HEK293 (cell line): ENCODE measurements at regions not wholly inside any gene's neighbourhood (a gene's known extent, or its start where the extent isn't known, plus 50 kb on each side); places are given as distances from the start of the nearest gene placed in this dataset.

Source experiments
- CTCF ChIA-PET: fragments of 350-600 bp; formaldehyde crosslinking; extraction: SDS; loops from one replicate; lab custom pipeline; 2021; ENCODE audit warnings: antibody characterized with exemption; lab: Yijun Ruan, JAX
- POLR2A ChIA-PET: fragments of 300-600 bp; formaldehyde crosslinking; extraction: SDS; loops from one replicate; lab custom pipeline; 2020; ENCODE audit warnings: antibody characterized with exemption, inconsistent platforms; lab: Yijun Ruan, JAX
- H3K27ac ChIP-seq: fragments of 200-500 bp; sonication (Bioruptor generic); 2 replicates; pipeline ENCODE4 v1.5.1; 2014; ENCODE audit warnings: low read depth, low read length, control low read depth, inconsistent platforms; ENCODE audit errors: extremely low read depth
- H3K36me3 ChIP-seq, 2 experiments: fragments of 200-500 bp in 1 of 2; sonication (Bioruptor generic) in 1 of 2; 1 replicate in 1 of 2; 2 replicates in 1 of 2; pipeline ENCODE4 v1.5.1; 2014 to 2017; ENCODE audit warnings: inconsistent platforms in 2 of 2, low read length in 2 of 2; ENCODE audit not compliant: control insufficient read depth in 2 of 2, insufficient read depth in 1 of 2
- H3K4me1 ChIP-seq: fragments of 200-500 bp; sonication (Bioruptor generic); 2 replicates; pipeline ENCODE4 v1.5.1; 2014; ENCODE audit warnings: mild to moderate bottlenecking, low read length, inconsistent platforms; ENCODE audit not compliant: control insufficient read depth, insufficient read depth
- H3K4me3 ChIP-seq: 2 replicates; pipeline ENCODE4 v1.5.1; 2011; ENCODE audit warnings: low read depth, mild to moderate bottlenecking, control low read depth, low read length, moderate library complexity
- H3K9me3 ChIP-seq: fragments of 200-500 bp; sonication (Bioruptor generic); 2 replicates; pipeline ENCODE4 v1.5.1; 2014; ENCODE audit warnings: low read depth, low read length, inconsistent platforms; ENCODE audit not compliant: control insufficient read depth, insufficient read depth
- AEBP2 ChIP-seq: fragments of 450-650 bp; formaldehyde crosslinking; IDR thresholded peaks from 2 replicates; pipeline ENCODE4 v1.5.1; 2016; ENCODE audit warnings: missing biosample characterization, missing genetic modification characterization, borderline replicate concordance
- HOXC10 ChIP-seq: sonication (generic); formaldehyde crosslinking; IDR thresholded peaks from 2 replicates; pipeline ENCODE4 v1.8.1; 2023; ENCODE audit warnings: mild to moderate bottlenecking, missing genetic modification reagents
- IKZF3 ChIP-seq: fragments of 450-650 bp; IDR thresholded peaks from 2 replicates; pipeline ENCODE4 v1.5.0; 2018; ENCODE audit warnings: missing biosample characterization, mild to moderate bottlenecking, missing genetic modification characterization, moderate library complexity
- PRDM10 ChIP-seq: fragments of 450-650 bp; formaldehyde crosslinking; IDR thresholded peaks from 2 replicates; pipeline ENCODE4 v1.5.1; 2016; ENCODE audit warnings: missing biosample characterization, missing genetic modification characterization
- PRDM4 ChIP-seq: fragments of 450-650 bp; formaldehyde crosslinking; IDR thresholded peaks from 2 replicates; pipeline ENCODE4 v1.5.1; 2017; ENCODE audit warnings: missing biosample characterization, missing genetic modification characterization
- PRDM6 ChIP-seq: fragments of 450-650 bp; formaldehyde crosslinking; IDR thresholded peaks from 2 replicates; pipeline ENCODE4 v1.5.1; 2017; ENCODE audit warnings: missing biosample characterization, missing genetic modification characterization
- YY1 ChIP-seq: fragments of 450-650 bp; formaldehyde crosslinking; IDR thresholded peaks from 2 replicates; pipeline ENCODE4 v1.5.1; 2018; ENCODE audit warnings: missing biosample characterization, missing genetic modification characterization
- ZFP41 ChIP-seq: fragments of 450-650 bp; formaldehyde crosslinking; IDR thresholded peaks from 2 replicates; pipeline ENCODE4 v1.5.1; 2016; ENCODE audit warnings: missing biosample characterization, missing genetic modification characterization, borderline replicate concordance
- ZFP69B ChIP-seq: fragments of 450-650 bp; formaldehyde crosslinking; IDR thresholded peaks from 2 replicates; pipeline ENCODE4 v1.5.1; 2016; ENCODE audit warnings: missing biosample characterization, missing genetic modification characterization
- ZNF10 ChIP-seq: fragments of 450-650 bp; formaldehyde crosslinking; IDR thresholded peaks from 2 replicates; pipeline ENCODE4 v1.5.1; 2017; ENCODE audit warnings: missing biosample characterization, missing genetic modification characterization
- ZNF112 ChIP-seq: fragments of 450-650 bp; formaldehyde crosslinking; IDR thresholded peaks from 2 replicates; pipeline ENCODE4 v1.5.0; 2017; ENCODE audit warnings: missing biosample characterization, missing genetic modification characterization
- ZNF132 ChIP-seq: fragments of 450-650 bp; formaldehyde crosslinking; IDR thresholded peaks from 2 replicates; pipeline ENCODE4 v1.5.1; 2017; ENCODE audit warnings: missing biosample characterization, missing genetic modification characterization, borderline replicate concordance
- ZNF24 ChIP-seq: fragments of 450-650 bp; formaldehyde crosslinking; IDR thresholded peaks from 2 replicates; pipeline ENCODE4 v1.5.1; 2016; ENCODE audit warnings: missing biosample characterization, missing genetic modification characterization
- ZNF26 ChIP-seq: fragments of 450-650 bp; formaldehyde crosslinking; IDR thresholded peaks from 2 replicates; pipeline ENCODE4 v1.5.1; 2016; ENCODE audit warnings: missing biosample characterization, missing genetic modification characterization
- ZNF324 ChIP-seq: fragments of 450-650 bp; formaldehyde crosslinking; IDR thresholded peaks from 2 replicates; pipeline ENCODE4 v1.5.1; 2016; ENCODE audit warnings: missing biosample characterization, missing genetic modification characterization
- ZNF341 ChIP-seq: fragments of 450-650 bp; formaldehyde crosslinking; IDR thresholded peaks from 2 replicates; pipeline ENCODE4; 2016; ENCODE audit warnings: low read depth, missing biosample characterization, missing genetic modification characterization
- ZNF548 ChIP-seq: fragments of 450-650 bp; formaldehyde crosslinking; IDR thresholded peaks from 2 replicates; pipeline ENCODE4 v1.5.1; 2016; ENCODE audit warnings: missing biosample characterization, missing genetic modification characterization
- ZNF549 ChIP-seq: fragments of 450-650 bp; IDR thresholded peaks from 2 replicates; pipeline ENCODE4 v1.5.1; 2018; ENCODE audit warnings: missing biosample characterization, missing genetic modification characterization, mild to moderate bottlenecking, inconsistent platforms, moderate library complexity
- ZNF610 ChIP-seq: fragments of 450-650 bp; formaldehyde crosslinking; IDR thresholded peaks from 2 replicates; pipeline ENCODE4 v1.5.1; 2016; ENCODE audit warnings: missing biosample characterization, missing genetic modification characterization, borderline replicate concordance
- ZNF621 ChIP-seq: fragments of 450-650 bp; formaldehyde crosslinking; IDR thresholded peaks from 2 replicates; pipeline ENCODE4 v1.5.1; 2017; ENCODE audit warnings: missing biosample characterization, missing genetic modification characterization
- ZNF830 ChIP-seq: fragments of 450-650 bp; IDR thresholded peaks from 2 replicates; pipeline ENCODE4 v1.5.0; 2018; ENCODE audit warnings: missing biosample characterization, missing genetic modification characterization, low read depth, mild to moderate bottlenecking, moderate library complexity

- ChIA-PET POLR2A (no interaction called here), CTCF (interaction anchor here (0.5 kb wide), 1 partner anchor 12 kb away, joined by 4 read pairs; no protein-coding TSS in a partner anchor)
- H3K4me3 ChIP-seq = no peak overlapping the region
- H3K36me3 ChIP-seq = no peaks in the 10 kb centered on the region
- H3K9me3 ChIP-seq = no peaks in the 10 kb centered on the region
- H3K4me1 ChIP-seq = no peaks in the 10 kb centered on the region
- TF ChIP-seq ZNF830 (tag by site-specific recombination) (no peak), ZNF621 (tag by site-specific recombination) (no peak), YY1 (tag by site-specific recombination) (no peak), ZNF24 (no peak), ZNF549 (tag by site-specific recombination) (no peak), PRDM6 (tag by site-specific recombination) (no peak)
- H3K27ac ChIP-seq = no peak overlapping the region
Observed at GRCh38 chr12:115485967-115486366, 791.5 kb downstream of the MED13L start.

- no peak overlapping the region for H3K27ac ChIP-seq
- no peaks in the 10 kb centered on the region for H3K9me3 ChIP-seq
- no peaks in the 10 kb centered on the region for H3K36me3 ChIP-seq
- TF ChIP-seq ZNF341 (tag by site-specific recombination) (no peak), HOXC10 (no peak), IKZF3 (tag by site-specific recombination) (no peak), ZFP69B (tag by site-specific recombination) (no peak), AEBP2 (tag by site-specific recombination) (no peak), ZNF548 (tag by site-specific recombination) (no peak), ZFP41 (tag by site-specific recombination) (no peak)
- H3K4me1 ChIP-seq = no peaks in the 10 kb centered on the region
- ChIA-PET CTCF (interaction anchor here (0.5 kb wide), 1 partner anchor 13 kb away, joined by 4 read pairs; no protein-coding TSS in a partner anchor), POLR2A (no interaction called here)
- H3K4me3 ChIP-seq = no peak overlapping the region
Observed at GRCh38 chr12:115485503-115485902, 792.0 kb downstream of the MED13L start.

GRCh38 chr12:115482943-115483342 is 794.5 kb downstream of the MED13L start:
- no peaks in the 10 kb centered on the region for H3K4me1 ChIP-seq
- H3K4me3 ChIP-seq = no peak overlapping the region
- no peak overlapping the region for H3K27ac ChIP-seq
- ChIA-PET POLR2A (no interaction called here), CTCF (interaction anchor here (0.6 kb wide), 1 partner anchor 148 kb away, joined by 3 read pairs; no protein-coding TSS in a partner anchor)
- no peaks in the 10 kb centered on the region for H3K9me3 ChIP-seq
- H3K36me3 ChIP-seq = no peaks in the 10 kb centered on the region
- TF ChIP-seq PRDM10 (no peak), PRDM4 (tag by site-specific recombination) (no peak), ZNF26 (no peak), ZNF112 (no peak), ZNF610 (tag by site-specific recombination) (no peak), ZNF132 (no peak), ZNF10 (tag by site-specific recombination) (no peak), ZNF324 (tag by site-specific recombination) (no peak)
